Stomach smooth muscle (tissue), 2 donors: ENCODE measurements at regions not wholly inside any gene's neighbourhood (a gene's known extent, or its start where the extent isn't known, plus 50 kb on each side); places are given as distances from the start of the nearest gene placed in this dataset.
"Not testable (repeated sequence)": the region's sequence is repeated elsewhere in the genome, so short reads cannot be mapped to it uniquely, and the experiment has no call there.

Experiments used
- H3K27ac ChIP-seq: one replicate; pipeline ENCODE4 v1.7.0; 2013; ENCODE audit warnings: mild to moderate bottlenecking, low read length, inconsistent platforms
- H3K27me3 ChIP-seq, 2 donors: one replicate each; pipeline ENCODE4 v1.7.0; 2013; ENCODE audit warnings: low read length in 2 of 2; ENCODE audit not compliant: insufficient read depth in 2 of 2, control insufficient read depth in 1 of 2
- H3K36me3 ChIP-seq, 2 donors: one replicate each; pipeline ENCODE4 v1.7.0; 2013; ENCODE audit warnings: low read length in 2 of 2; ENCODE audit not compliant: control insufficient read depth in 2 of 2, insufficient read depth in 2 of 2
- H3K4me1 ChIP-seq: one replicate; pipeline ENCODE4 v1.7.0; 2013; ENCODE audit warnings: low read length; ENCODE audit not compliant: control insufficient read depth, insufficient read depth
- H3K4me3 ChIP-seq, 2 donors: one replicate each; pipeline ENCODE4 v1.7.0; 2013; ENCODE audit warnings: low read length in 2 of 2
- H3K9ac ChIP-seq, 2 donors: one replicate each; pipeline ENCODE4 v1.7.0; 2013; ENCODE audit warnings: low read length in 2 of 2, mild to moderate bottlenecking in 1 of 2
- H3K9me3 ChIP-seq, 2 donors: one replicate each; pipeline ENCODE4 v1.7.0; 2013; ENCODE audit warnings: low read length in 2 of 2; ENCODE audit not compliant: control insufficient read depth in 2 of 2
- donor health status: healthy.
- donor health status: Pancreatic carcinoma.

- no peaks in the 10 kb centered on the region for H3K4me1 ChIP-seq
- no peaks in the 10 kb centered on the region for H3K36me3 ChIP-seq
- H3K9me3 ChIP-seq, result no peaks in the 10 kb centered on the region
- H3K4me3 ChIP-seq, result no peak overlapping the region
- no peak overlapping the region for H3K27ac ChIP-seq
- H3K9ac ChIP-seq, result no peak overlapping the region
- H3K27me3 ChIP-seq, result no peaks in the 10 kb centered on the region
Observed at GRCh38 chr10:28354511-28354910, 51.6 kb upstream of the MPP7 start.

GRCh38 chr10:28355376-28355775, 52.5 kb upstream of the MPP7 start:
- Histone ChIP-seq H3K36me3 (no peaks in the 10 kb centered on the region), H3K9ac (no peak overlapping the region), H3K27ac (no peak overlapping the region), H3K27me3 (no peaks in the 10 kb centered on the region), H3K9me3 (no peaks in the 10 kb centered on the region), H3K4me3 (no peak overlapping the region), H3K4me1 (no peaks in the 10 kb centered on the region)

GRCh38 chr10:28359334-28359733, 56.5 kb upstream of the MPP7 start:
- Histone ChIP-seq H3K27ac (no peak overlapping the region), H3K4me1 (no peaks in the 10 kb centered on the region), H3K4me3 (no peak overlapping the region), H3K9ac (no peak overlapping the region), H3K36me3 (no peaks in the 10 kb centered on the region), H3K9me3 (no peaks in the 10 kb centered on the region), H3K27me3 (no peaks in the 10 kb centered on the region)

GRCh38 chr10:28360175-28360574, 57.3 kb upstream of the MPP7 start:
- Histone ChIP-seq H3K27ac (no peak overlapping the region), H3K27me3 (no peaks in the 10 kb centered on the region), H3K9me3 (no peaks in the 10 kb centered on the region), H3K36me3 (no peaks in the 10 kb centered on the region), H3K4me1 (no peaks in the 10 kb centered on the region), H3K9ac (no peak overlapping the region), H3K4me3 (no peak overlapping the region)

GRCh38 chr10:28363376-28363775, 60.5 kb upstream of the MPP7 start:
- H3K27ac ChIP-seq, result no peak overlapping the region

GRCh38 chr10:28365840-28366239, 63.0 kb upstream of the MPP7 start:
- Histone ChIP-seq H3K27me3 (no peaks in the 10 kb centered on the region), H3K4me3 (no peak overlapping the region), H3K4me1 (no peaks in the 10 kb centered on the region), H3K27ac (no peak overlapping the region), H3K9me3 (no peaks in the 10 kb centered on the region), H3K9ac (no peak overlapping the region), H3K36me3 (no peaks in the 10 kb centered on the region)

More at GRCh38 chr10:28363376-28363775, 60.5 kb upstream of the MPP7 start:
- H3K36me3 ChIP-seq, result no peaks in the 10 kb centered on the region
- no peak overlapping the region for H3K9ac ChIP-seq
- H3K4me1 ChIP-seq, result no peaks in the 10 kb centered on the region
- no peaks in the 10 kb centered on the region for H3K27me3 ChIP-seq
- H3K9me3 ChIP-seq, result no peaks in the 10 kb centered on the region
- no peak overlapping the region for H3K4me3 ChIP-seq

- Histone ChIP-seq H3K9ac (no peak overlapping the region), H3K9me3 (no peaks in the 10 kb centered on the region), H3K27ac (no peak overlapping the region), H3K36me3 (no peaks in the 10 kb centered on the region), H3K4me3 (no peak overlapping the region), H3K27me3 (no peaks in the 10 kb centered on the region), H3K4me1 (no peaks in the 10 kb centered on the region)
Observed at GRCh38 chr10:28366994-28367393, 64.1 kb upstream of the MPP7 start.

- Histone ChIP-seq H3K27ac (no peak overlapping the region), H3K4me1 (no peaks in the 10 kb centered on the region), H3K9ac (no peak overlapping the region), H3K27me3 (no peaks in the 10 kb centered on the region), H3K9me3 (no peaks in the 10 kb centered on the region), H3K4me3 (no peak overlapping the region), H3K36me3 (no peaks in the 10 kb centered on the region)
Observed at GRCh38 chr10:28367413-28367812, 64.5 kb upstream of the MPP7 start.

- Histone ChIP-seq H3K4me3 (no peak overlapping the region), H3K27me3 (no peaks in the 10 kb centered on the region), H3K9ac (no peak overlapping the region), H3K9me3 (no peaks in the 10 kb centered on the region), H3K27ac (no peak overlapping the region), H3K4me1 (no peaks in the 10 kb centered on the region), H3K36me3 (no peaks in the 10 kb centered on the region)
Observed at GRCh38 chr10:28367929-28368484, 65.1 kb upstream of the MPP7 start.

GRCh38 chr10:28370107-28370835, 67.4 kb upstream of the MPP7 start:
- no peak overlapping the region for H3K9ac ChIP-seq
- H3K4me3 ChIP-seq, result no peak overlapping the region
- H3K36me3 ChIP-seq, result no peaks in the 10 kb centered on the region
- no peaks in the 10 kb centered on the region for H3K4me1 ChIP-seq
- no peaks in the 10 kb centered on the region for H3K27me3 ChIP-seq
- no peaks in the 10 kb centered on the region for H3K9me3 ChIP-seq
- H3K27ac ChIP-seq, result no peak overlapping the region

GRCh38 chr10:28371638-28372037, 68.8 kb upstream of the MPP7 start:
- not testable (repeated sequence) for H3K9me3 ChIP-seq, H3K4me1 ChIP-seq, H3K36me3 ChIP-seq, H3K9ac ChIP-seq, H3K27ac ChIP-seq, H3K4me3 ChIP-seq, H3K27me3 ChIP-seq
